ENCODE measurements at regions not wholly inside any gene's neighbourhood (a gene's known extent, or its start where the extent isn't known, plus 50 kb on each side); places are given as distances from the start of the nearest gene placed in this dataset.

DNA sequence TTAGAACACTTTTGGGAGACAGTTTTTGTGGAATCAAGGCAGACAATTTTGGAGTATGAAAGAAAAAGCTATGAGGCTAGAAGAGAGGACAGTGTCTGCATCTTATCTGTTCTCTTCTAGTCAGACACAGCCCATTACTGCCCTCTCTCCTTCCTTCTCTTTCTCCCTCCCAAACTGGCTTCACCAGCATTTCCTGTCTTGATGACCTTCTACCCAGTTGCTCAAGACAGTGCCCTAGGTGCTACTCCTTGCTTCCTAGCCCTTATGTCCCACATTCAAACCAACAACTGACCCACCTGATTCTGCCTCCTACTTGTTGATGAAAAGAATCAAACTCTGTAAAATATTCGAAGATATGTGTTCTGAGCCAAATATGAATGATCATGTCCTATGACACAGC lies 116.4 kb upstream of the RIPOR2 start:
- TF ChIP-seq POLR2AphosphoS5 (IDR thresholded peaks at IDR 0.05; ENCODE audit: low read depth, low read length), result no peak
- no peak for TF ChIP-seq TAF1 (IDR thresholded peaks at IDR 0.05; ENCODE audit: borderline replicate concordance, insufficient read depth, low read length)
- TF ChIP-seq SIN3A (IDR thresholded peaks at IDR 0.05; ENCODE audit: borderline replicate concordance, insufficient read depth, low read length), result no peak
- TF ChIP-seq, protein P1, sequence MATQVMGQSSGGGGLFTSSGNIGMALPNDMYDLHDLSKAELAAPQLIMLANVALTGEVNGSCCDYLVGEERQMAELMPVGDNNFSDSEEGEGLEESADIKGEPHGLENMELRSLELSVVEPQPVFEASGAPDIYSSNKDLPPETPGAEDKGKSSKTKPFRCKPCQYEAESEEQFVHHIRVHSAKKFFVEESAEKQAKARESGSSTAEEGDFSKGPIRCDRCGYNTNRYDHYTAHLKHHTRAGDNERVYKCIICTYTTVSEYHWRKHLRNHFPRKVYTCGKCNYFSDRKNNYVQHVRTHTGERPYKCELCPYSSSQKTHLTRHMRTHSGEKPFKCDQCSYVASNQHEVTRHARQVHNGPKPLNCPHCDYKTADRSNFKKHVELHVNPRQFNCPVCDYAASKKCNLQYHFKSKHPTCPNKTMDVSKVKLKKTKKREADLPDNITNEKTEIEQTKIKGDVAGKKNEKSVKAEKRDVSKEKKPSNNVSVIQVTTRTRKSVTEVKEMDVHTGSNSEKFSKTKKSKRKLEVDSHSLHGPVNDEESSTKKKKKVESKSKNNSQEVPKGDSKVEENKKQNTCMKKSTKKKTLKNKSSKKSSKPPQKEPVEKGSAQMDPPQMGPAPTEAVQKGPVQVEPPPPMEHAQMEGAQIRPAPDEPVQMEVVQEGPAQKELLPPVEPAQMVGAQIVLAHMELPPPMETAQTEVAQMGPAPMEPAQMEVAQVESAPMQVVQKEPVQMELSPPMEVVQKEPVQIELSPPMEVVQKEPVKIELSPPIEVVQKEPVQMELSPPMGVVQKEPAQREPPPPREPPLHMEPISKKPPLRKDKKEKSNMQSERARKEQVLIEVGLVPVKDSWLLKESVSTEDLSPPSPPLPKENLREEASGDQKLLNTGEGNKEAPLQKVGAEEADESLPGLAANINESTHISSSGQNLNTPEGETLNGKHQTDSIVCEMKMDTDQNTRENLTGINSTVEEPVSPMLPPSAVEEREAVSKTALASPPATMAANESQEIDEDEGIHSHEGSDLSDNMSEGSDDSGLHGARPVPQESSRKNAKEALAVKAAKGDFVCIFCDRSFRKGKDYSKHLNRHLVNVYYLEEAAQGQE (IDR thresholded peaks at IDR 0.05; ENCODE audit: insufficient read depth in 1 of 2, low read depth in 2 of 2, low read length in 2 of 2), result no peak
- TF ChIP-seq FOXP2 (optimal IDR thresholded peaks at IDR 0.05; ENCODE audit: borderline replicate concordance, extremely low read depth, extremely low read length, insufficient read depth), result no peak
